ENCODE measurements at regions not wholly inside any gene's neighbourhood (a gene's known extent, or its start where the extent isn't known, plus 50 kb on each side); places are given as distances from the start of the nearest gene placed in this dataset.

GRCh38 chr22:22716136-22716665, 71.8 kb downstream of the GGTLC2 start:
- no peaks in the 10 kb centered on the region for H3K4me1 ChIP-seq
- intact Hi-C loops (cut with DNase I): no loop called here
- DNase-seq: no peak
- no peak for TF ChIP-seq POLR2A (IDR thresholded peaks at IDR 0.05)
- TF ChIP-seq CTCF (IDR thresholded peaks at IDR 0.05): no peak
- no peaks in the 10 kb centered on the region for H3K36me3 ChIP-seq
- no peak overlapping the region for H3K27ac ChIP-seq
- H3K27me3 ChIP-seq: no peaks in the 10 kb centered on the region
- H3K4me3 ChIP-seq (replicated peaks in 1 of 3): no peak overlapping the region
- H3K9me3 ChIP-seq: no peaks in the 10 kb centered on the region
- whole genome bisulfite sequencing, 2 donors: 81 to 95% methylated on average over 6 of the region's 6 CpGs

GRCh38 chr22:22717664-22718063, 73.2 kb downstream of the GGTLC2 start:
- 66 to 87% methylated on average over 4 of the region's 4 CpGs for WGBS, 2 donors
- no peaks in the 10 kb centered on the region for H3K9me3 ChIP-seq

GRCh38 chr22:22720201-22720723, 75.8 kb downstream of the GGTLC2 start:
- H3K4me1 ChIP-seq: no peaks in the 10 kb centered on the region
- H3K36me3 ChIP-seq: no peaks in the 10 kb centered on the region
- no peak overlapping the region for H3K27ac ChIP-seq
- DNase-seq: no peak
- H3K4me3 ChIP-seq (replicated peaks in 1 of 3): no peak overlapping the region
- intact Hi-C loops (cut with DNase I): no loop called here
- no peaks in the 10 kb centered on the region for H3K27me3 ChIP-seq
- H3K9me3 ChIP-seq: no peaks in the 10 kb centered on the region
- 23 to 33% methylated on average over 3 of the region's 3 CpGs for WGBS, 2 donors
- TF ChIP-seq POLR2A (IDR thresholded peaks at IDR 0.05): no peak
- peak in 2 of 6 experiments; percentile 32 to 34 for TF ChIP-seq CTCF (IDR thresholded peaks at IDR 0.05)

More at GRCh38 chr22:22717664-22718063, 73.2 kb downstream of the GGTLC2 start:
- H3K4me1 ChIP-seq: no peaks in the 10 kb centered on the region
- no peak overlapping the region for H3K27ac ChIP-seq
- intact Hi-C loops (cut with DNase I): no loop called here
- DNase-seq: no peak
- no peaks in the 10 kb centered on the region for H3K27me3 ChIP-seq
- TF ChIP-seq POLR2A (IDR thresholded peaks at IDR 0.05): no peak
- TF ChIP-seq CTCF (IDR thresholded peaks at IDR 0.05): no peak
- H3K4me3 ChIP-seq (replicated peaks in 1 of 3): no peak overlapping the region
- H3K36me3 ChIP-seq: no peaks in the 10 kb centered on the region

GRCh38 chr22:22720724-22721261, 76.4 kb downstream of the GGTLC2 start:
- DNase-seq: no peak
- Histone ChIP-seq H3K27ac (no peak overlapping the region), H3K27me3 (no peaks in the 10 kb centered on the region), H3K36me3 (no peaks in the 10 kb centered on the region), H3K4me1 (no peaks in the 10 kb centered on the region), H3K4me3 (replicated peaks in 1 of 3) (no peak overlapping the region), H3K9me3 (no peaks in the 10 kb centered on the region)
- intact Hi-C loops (cut with DNase I): no loop called here
- 75 to 89% methylated on average over 5 to 6 of the region's 6 CpGs for WGBS, 2 donors
- no peak for TF ChIP-seq POLR2A (IDR thresholded peaks at IDR 0.05)
- no peak for TF ChIP-seq CTCF (IDR thresholded peaks at IDR 0.05)

- Histone ChIP-seq H3K27ac (no peak overlapping the region), H3K9me3 (no peaks in the 10 kb centered on the region), H3K4me1 (no peaks in the 10 kb centered on the region), H3K4me3 (replicated peaks in 1 of 3) (no peak overlapping the region), H3K27me3 (no peaks in the 10 kb centered on the region), H3K36me3 (no peaks in the 10 kb centered on the region)
- TF ChIP-seq CTCF (IDR thresholded peaks at IDR 0.05) (no peak), POLR2A (IDR thresholded peaks at IDR 0.05) (no peak)
- WGBS, 2 donors: 64 to 75% methylated on average over 5 of the region's 5 CpGs
- DNase-seq: no peak
- intact Hi-C loops (cut with DNase I): no loop called here
Measured at GRCh38 chr22:22721681-22722354, 77.4 kb downstream of the GGTLC2 start.

All from thyroid gland (tissue), 4 donors.